Panc1 (cell line): ENCODE measurements at regions not wholly inside any gene's neighbourhood (a gene's known extent, or its start where the extent isn't known, plus 50 kb on each side); places are given as distances from the start of the nearest gene placed in this dataset.

Experiments used
- CTCF ChIP-seq: fragments of 450-650 bp; IDR thresholded peaks from 2 replicates; pipeline ENCODE4 v1.5.1; 2017; ENCODE audit warnings: mild to moderate bottlenecking
- POLR2AphosphoS5 ChIP-seq: IDR thresholded peaks from 2 replicates; pipeline ENCODE4 v1.6.1; 2012; ENCODE audit warnings: mild to moderate bottlenecking, low read depth, low read length, moderate library complexity
- REST ChIP-seq, 2 experiments: IDR thresholded peaks; 2 replicates each; pipeline ENCODE4 v1.6.1; 2011 to 2012; ENCODE audit warnings: low read depth in 2 of 2, control low read depth in 1 of 2, low read length in 1 of 2, mild to moderate bottlenecking in 1 of 2, moderate library complexity in 1 of 2; ENCODE audit not compliant: insufficient read depth in 1 of 2
- SIN3A ChIP-seq: IDR thresholded peaks from 2 replicates; pipeline ENCODE4 v1.6.1; 2012; ENCODE audit warnings: low read depth, mild to moderate bottlenecking, low read length, moderate library complexity, borderline replicate concordance; ENCODE audit not compliant: insufficient read depth
- TCF7L2 ChIP-seq: IDR thresholded peaks from 2 replicates; pipeline ENCODE4 v1.6.1; 2011; ENCODE audit warnings: mild to moderate bottlenecking, low read depth, low read length, inconsistent platforms

- TF ChIP-seq CTCF (no peak), POLR2AphosphoS5 (no peak), SIN3A (no peak), TCF7L2 (no peak), REST (IDR thresholded peaks at IDR 0.05; ENCODE audit: insufficient read depth in 1 of 2, low read depth in 2 of 2, low read length in 1 of 2) (no peak)
Measured at GRCh38 chr5:9987101-9987500, 262.6 kb downstream of the ATPSCKMT start.
